ENCODE measurements at regions not wholly inside any gene's neighbourhood (a gene's known extent, or its start where the extent isn't known, plus 50 kb on each side); places are given as distances from the start of the nearest gene placed in this dataset.

DNA sequence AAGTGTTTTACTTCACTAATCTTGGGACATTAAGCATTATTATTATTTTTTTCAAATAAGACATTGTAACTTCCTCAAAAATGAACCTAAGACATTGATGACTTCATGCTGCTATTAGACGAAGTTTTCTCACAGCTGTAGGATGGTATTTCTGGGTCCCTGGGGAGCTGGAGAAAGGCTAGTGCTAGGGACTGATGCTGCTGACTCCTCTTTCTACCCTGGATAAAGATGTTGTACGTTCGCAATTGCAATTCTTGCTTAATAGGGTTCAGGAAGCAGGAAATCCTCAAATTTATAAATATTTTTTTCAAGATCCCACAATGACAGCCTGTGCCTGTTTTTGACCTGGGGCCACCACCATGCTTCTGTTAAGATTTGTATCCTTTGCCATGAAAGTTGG, 526.0 kb downstream of the CCSER2 start:
- POLR2A ChIA-PET, result no interaction called here
- TF ChIP-seq ZNF768 (tag by site-specific recombination; IDR thresholded peaks at IDR 0.05) (no peak), ZXDB (tag by site-specific recombination; IDR thresholded peaks at IDR 0.05) (no peak)
- TF ChIP-seq, protein P1, sequence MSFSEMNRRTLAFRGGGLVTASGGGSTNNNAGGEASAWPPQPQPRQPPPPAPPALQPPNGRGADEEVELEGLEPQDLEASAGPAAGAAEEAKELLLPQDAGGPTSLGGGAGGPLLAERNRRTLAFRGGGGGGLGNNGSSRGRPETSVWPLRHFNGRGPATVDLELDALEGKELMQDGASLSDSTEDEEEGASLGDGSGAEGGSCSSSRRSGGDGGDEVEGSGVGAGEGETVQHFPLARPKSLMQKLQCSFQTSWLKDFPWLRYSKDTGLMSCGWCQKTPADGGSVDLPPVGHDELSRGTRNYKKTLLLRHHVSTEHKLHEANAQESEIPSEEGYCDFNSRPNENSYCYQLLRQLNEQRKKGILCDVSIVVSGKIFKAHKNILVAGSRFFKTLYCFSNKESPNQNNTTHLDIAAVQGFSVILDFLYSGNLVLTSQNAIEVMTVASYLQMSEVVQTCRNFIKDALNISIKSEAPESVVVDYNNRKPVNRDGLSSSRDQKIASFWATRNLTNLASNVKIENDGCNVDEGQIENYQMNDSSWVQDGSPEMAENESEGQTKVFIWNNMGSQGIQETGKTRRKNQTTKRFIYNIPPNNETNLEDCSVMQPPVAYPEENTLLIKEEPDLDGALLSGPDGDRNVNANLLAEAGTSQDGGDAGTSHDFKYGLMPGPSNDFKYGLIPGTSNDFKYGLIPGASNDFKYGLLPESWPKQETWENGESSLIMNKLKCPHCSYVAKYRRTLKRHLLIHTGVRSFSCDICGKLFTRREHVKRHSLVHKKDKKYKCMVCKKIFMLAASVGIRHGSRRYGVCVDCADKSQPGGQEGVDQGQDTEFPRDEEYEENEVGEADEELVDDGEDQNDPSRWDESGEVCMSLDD (tag by site-specific recombination; IDR thresholded peaks at IDR 0.05), result no peak
- Histone ChIP-seq H3K4me3 (ENCODE audit: low read depth, low read length) (no peak overlapping the region), H3K36me3 (ENCODE audit: control insufficient read depth in 2 of 2, insufficient read depth in 1 of 2, low read length in 2 of 2) (no peaks in the 10 kb centered on the region), H3K4me1 (ENCODE audit: control insufficient read depth, insufficient read depth, low read length) (no peaks in the 10 kb centered on the region), H3K27ac (ENCODE audit: extremely low read depth, low read depth, low read length) (no peak overlapping the region), H3K9me3 (ENCODE audit: control insufficient read depth, insufficient read depth, low read depth, low read length) (no peaks in the 10 kb centered on the region)
- CTCF ChIA-PET, result no interaction called here

DNA sequence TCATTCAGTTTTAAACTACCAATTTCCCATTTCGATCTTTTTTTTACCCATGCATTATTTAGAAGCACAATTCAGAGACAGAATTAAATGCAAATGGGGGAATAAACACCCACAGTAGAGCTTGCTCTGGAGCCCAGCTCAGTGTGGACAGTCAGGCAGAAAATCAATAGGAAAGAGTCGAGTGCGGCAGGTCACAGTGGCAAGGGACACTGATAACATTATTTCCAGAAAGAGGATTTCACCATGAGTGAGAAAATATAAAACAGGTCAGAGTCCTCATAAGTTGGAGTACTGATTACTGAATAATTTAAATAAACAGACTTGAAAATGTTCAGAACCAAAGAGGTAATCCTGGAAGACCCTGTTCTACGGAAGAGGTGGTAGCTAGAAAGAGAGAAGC, 532.5 kb downstream of the CCSER2 start:
- POLR2A ChIA-PET, result no interaction called here
- no peaks in the 10 kb centered on the region for H3K36me3 ChIP-seq (ENCODE audit: control insufficient read depth in 2 of 2, insufficient read depth in 1 of 2, low read length in 2 of 2)
- no peak overlapping the region for H3K4me3 ChIP-seq (ENCODE audit: low read depth, low read length)
- TF ChIP-seq KLF8 (tag by site-specific recombination; IDR thresholded peaks at IDR 0.05) (no peak), ZNF239 (tag by site-specific recombination; IDR thresholded peaks at IDR 0.05) (no peak), ZNF530 (tag by site-specific recombination; IDR thresholded peaks at IDR 0.05; ENCODE audit: low read depth) (no peak), ZNF155 (tag by site-specific recombination; IDR thresholded peaks at IDR 0.05) (no peak), ZNF843 (tag by site-specific recombination; IDR thresholded peaks at IDR 0.05) (no peak)
- TF ChIP-seq, protein P2, sequence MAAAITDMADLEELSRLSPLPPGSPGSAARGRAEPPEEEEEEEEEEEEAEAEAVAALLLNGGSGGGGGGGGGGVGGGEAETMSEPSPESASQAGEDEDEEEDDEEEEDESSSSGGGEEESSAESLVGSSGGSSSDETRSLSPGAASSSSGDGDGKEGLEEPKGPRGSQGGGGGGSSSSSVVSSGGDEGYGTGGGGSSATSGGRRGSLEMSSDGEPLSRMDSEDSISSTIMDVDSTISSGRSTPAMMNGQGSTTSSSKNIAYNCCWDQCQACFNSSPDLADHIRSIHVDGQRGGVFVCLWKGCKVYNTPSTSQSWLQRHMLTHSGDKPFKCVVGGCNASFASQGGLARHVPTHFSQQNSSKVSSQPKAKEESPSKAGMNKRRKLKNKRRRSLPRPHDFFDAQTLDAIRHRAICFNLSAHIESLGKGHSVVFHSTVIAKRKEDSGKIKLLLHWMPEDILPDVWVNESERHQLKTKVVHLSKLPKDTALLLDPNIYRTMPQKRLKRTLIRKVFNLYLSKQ (tag by site-specific recombination; IDR thresholded peaks at IDR 0.05; ENCODE audit: borderline replicate concordance), result no peak
- TF ChIP-seq, protein P3, sequence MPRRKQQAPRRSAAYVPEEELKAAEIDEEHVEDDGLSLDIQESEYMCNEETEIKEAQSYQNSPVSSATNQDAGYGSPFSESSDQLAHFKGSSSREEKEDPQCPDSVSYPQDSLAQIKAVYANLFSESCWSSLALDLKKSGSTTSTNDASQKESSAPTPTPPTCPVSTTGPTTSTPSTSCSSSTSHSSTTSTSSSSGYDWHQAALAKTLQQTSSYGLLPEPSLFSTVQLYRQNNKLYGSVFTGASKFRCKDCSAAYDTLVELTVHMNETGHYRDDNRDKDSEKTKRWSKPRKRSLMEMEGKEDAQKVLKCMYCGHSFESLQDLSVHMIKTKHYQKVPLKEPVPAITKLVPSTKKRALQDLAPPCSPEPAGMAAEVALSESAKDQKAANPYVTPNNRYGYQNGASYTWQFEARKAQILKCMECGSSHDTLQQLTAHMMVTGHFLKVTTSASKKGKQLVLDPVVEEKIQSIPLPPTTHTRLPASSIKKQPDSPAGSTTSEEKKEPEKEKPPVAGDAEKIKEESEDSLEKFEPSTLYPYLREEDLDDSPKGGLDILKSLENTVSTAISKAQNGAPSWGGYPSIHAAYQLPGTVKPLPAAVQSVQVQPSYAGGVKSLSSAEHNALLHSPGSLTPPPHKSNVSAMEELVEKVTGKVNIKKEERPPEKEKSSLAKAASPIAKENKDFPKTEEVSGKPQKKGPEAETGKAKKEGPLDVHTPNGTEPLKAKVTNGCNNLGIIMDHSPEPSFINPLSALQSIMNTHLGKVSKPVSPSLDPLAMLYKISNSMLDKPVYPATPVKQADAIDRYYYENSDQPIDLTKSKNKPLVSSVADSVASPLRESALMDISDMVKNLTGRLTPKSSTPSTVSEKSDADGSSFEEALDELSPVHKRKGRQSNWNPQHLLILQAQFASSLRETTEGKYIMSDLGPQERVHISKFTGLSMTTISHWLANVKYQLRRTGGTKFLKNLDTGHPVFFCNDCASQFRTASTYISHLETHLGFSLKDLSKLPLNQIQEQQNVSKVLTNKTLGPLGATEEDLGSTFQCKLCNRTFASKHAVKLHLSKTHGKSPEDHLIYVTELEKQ (tag by site-specific recombination; IDR thresholded peaks at IDR 0.05; ENCODE audit: borderline replicate concordance), result no peak
- no peaks in the 10 kb centered on the region for H3K9me3 ChIP-seq (ENCODE audit: control insufficient read depth, insufficient read depth, low read depth, low read length)
- no peak overlapping the region for H3K27ac ChIP-seq (ENCODE audit: extremely low read depth, low read depth, low read length)
- CTCF ChIA-PET, result interaction anchor here (1.7 kb wide), 1 partner anchor 15 kb away, joined by 4 read pairs; no protein-coding TSS in a partner anchor
- no peaks in the 10 kb centered on the region for H3K4me1 ChIP-seq (ENCODE audit: control insufficient read depth, insufficient read depth, low read length)

DNA sequence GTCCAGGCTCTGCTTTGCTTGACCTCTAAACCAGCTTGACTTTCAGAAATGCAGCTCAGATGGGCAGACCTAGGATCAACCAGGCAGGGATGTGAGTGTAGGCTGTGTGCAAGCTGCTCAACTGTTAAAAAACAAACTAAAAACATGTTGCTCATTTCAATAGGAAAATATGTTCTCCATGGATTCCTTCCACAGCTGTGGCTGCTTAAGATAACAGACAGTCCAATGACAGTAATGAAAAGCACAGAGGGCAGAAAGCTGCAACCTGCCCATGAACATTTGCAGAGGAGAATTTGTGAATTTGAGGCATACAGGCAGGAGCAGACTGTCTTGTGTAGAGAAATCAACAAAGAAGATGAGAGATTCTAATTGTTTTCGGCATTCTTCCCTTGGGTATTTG, 534.2 kb downstream of the CCSER2 start:
- H3K9me3 ChIP-seq (ENCODE audit: control insufficient read depth, insufficient read depth, low read depth, low read length), result no peaks in the 10 kb centered on the region
- CTCF ChIA-PET, result interaction anchor here (1.7 kb wide), 1 partner anchor 17 kb away, joined by 4 read pairs; no protein-coding TSS in a partner anchor
- H3K36me3 ChIP-seq (ENCODE audit: control insufficient read depth in 2 of 2, insufficient read depth in 1 of 2, low read length in 2 of 2), result no peaks in the 10 kb centered on the region
- POLR2A ChIA-PET, result no interaction called here
- no peak overlapping the region for H3K27ac ChIP-seq (ENCODE audit: extremely low read depth, low read depth, low read length)
- H3K4me3 ChIP-seq (ENCODE audit: low read depth, low read length), result no peak overlapping the region
- H3K4me1 ChIP-seq (ENCODE audit: control insufficient read depth, insufficient read depth, low read length), result no peaks in the 10 kb centered on the region
- no peak for TF ChIP-seq ZNF416 (tag by site-specific recombination; IDR thresholded peaks at IDR 0.05)
- TF ChIP-seq ZNF571 (tag by site-specific recombination; IDR thresholded peaks at IDR 0.05), result no peak
- TF ChIP-seq, protein P4, sequence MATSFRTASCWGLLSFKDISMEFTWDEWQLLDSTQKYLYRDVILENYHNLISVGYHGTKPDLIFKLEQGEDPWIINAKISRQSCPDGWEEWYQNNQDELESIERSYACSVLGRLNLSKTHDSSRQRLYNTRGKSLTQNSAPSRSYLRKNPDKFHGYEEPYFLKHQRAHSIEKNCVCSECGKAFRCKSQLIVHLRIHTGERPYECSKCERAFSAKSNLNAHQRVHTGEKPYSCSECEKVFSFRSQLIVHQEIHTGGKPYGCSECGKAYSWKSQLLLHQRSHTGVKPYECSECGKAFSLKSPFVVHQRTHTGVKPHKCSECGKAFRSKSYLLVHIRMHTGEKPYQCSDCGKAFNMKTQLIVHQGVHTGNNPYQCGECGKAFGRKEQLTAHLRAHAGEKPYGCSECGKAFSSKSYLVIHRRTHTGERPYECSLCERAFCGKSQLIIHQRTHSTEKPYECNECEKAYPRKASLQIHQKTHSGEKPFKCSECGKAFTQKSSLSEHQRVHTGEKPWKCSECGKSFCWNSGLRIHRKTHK (tag by site-specific recombination; IDR thresholded peaks at IDR 0.05), result no peak
- no peak for TF ChIP-seq ZNF521 (tag by site-specific recombination; IDR thresholded peaks at IDR 0.05)
- no peak for TF ChIP-seq ZBTB20 (tag by site-specific recombination; IDR thresholded peaks at IDR 0.05)
- TF ChIP-seq, protein P5, sequence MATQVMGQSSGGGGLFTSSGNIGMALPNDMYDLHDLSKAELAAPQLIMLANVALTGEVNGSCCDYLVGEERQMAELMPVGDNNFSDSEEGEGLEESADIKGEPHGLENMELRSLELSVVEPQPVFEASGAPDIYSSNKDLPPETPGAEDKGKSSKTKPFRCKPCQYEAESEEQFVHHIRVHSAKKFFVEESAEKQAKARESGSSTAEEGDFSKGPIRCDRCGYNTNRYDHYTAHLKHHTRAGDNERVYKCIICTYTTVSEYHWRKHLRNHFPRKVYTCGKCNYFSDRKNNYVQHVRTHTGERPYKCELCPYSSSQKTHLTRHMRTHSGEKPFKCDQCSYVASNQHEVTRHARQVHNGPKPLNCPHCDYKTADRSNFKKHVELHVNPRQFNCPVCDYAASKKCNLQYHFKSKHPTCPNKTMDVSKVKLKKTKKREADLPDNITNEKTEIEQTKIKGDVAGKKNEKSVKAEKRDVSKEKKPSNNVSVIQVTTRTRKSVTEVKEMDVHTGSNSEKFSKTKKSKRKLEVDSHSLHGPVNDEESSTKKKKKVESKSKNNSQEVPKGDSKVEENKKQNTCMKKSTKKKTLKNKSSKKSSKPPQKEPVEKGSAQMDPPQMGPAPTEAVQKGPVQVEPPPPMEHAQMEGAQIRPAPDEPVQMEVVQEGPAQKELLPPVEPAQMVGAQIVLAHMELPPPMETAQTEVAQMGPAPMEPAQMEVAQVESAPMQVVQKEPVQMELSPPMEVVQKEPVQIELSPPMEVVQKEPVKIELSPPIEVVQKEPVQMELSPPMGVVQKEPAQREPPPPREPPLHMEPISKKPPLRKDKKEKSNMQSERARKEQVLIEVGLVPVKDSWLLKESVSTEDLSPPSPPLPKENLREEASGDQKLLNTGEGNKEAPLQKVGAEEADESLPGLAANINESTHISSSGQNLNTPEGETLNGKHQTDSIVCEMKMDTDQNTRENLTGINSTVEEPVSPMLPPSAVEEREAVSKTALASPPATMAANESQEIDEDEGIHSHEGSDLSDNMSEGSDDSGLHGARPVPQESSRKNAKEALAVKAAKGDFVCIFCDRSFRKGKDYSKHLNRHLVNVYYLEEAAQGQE (tag by site-specific recombination; IDR thresholded peaks at IDR 0.05), result no peak
- no peak for TF ChIP-seq ZNF37A (tag by site-specific recombination; IDR thresholded peaks at IDR 0.05)
- TF ChIP-seq ZNF560 (tag by site-specific recombination; IDR thresholded peaks at IDR 0.05; ENCODE audit: borderline replicate concordance), result no peak
- no peak for TF ChIP-seq ZNF626 (tag by site-specific recombination; IDR thresholded peaks at IDR 0.05)
- TF ChIP-seq ZNF426 (tag by site-specific recombination; IDR thresholded peaks at IDR 0.05), result no peak
